HL-60 (cell line): ENCODE measurements at regions not wholly inside any gene's neighbourhood (a gene's known extent, or its start where the extent isn't known, plus 50 kb on each side); places are given as distances from the start of the nearest gene placed in this dataset.

Experiments used
- CTCF ChIP-seq: IDR thresholded peaks from one replicate; pipeline ENCODE4 v1.5.1; 2011; ENCODE audit warnings: low read length, control low read depth, inconsistent platforms; ENCODE audit not compliant: insufficient read depth
- GABPA ChIP-seq: IDR thresholded peaks from 2 replicates; pipeline ENCODE4 v1.6.1; 2012; ENCODE audit warnings: low read depth

- TF ChIP-seq CTCF: no peak
- no peak for TF ChIP-seq GABPA
Measured at GRCh38 chr6:25192590-25193459, 86.3 kb upstream of the CARMIL1 start.
